ENCODE measurements at regions not wholly inside any gene's neighbourhood (a gene's known extent, or its start where the extent isn't known, plus 50 kb on each side); places are given as distances from the start of the nearest gene placed in this dataset.
"Not testable (repeated sequence)": the region's sequence is repeated elsewhere in the genome, so short reads cannot be mapped to it uniquely, and the experiment has no call there.

DNA sequence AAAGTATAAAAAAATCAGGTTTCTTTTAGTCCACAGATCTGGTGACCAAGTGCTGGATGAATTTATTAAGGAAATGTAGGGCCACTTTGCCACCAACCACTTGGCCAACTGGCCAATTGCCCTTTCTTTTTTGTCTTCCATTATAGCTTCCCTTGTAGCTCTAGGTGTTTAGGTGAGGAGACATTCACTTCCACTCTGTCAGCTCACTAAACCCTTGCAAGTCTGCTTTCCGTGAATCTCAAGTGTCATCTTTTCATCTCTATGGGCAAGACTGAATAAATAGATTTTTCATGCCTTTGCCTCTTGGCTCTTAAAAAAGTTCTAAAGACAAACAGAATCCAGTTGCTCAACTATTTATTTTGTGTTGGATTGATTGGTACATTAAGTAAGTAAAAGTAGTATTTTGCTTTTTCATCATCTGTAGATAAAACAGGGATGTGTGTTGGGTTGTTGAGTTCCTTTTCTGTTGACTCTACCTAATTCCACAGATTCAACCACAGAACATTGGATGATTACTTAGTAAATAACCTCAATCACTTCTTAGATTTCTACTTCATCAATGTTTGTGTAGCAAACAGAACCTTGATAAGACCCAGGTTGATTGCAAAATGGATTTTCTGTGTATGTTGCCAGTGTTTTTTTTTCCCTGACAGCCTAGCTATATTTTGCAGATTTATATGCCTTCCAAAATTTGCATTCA lies 68.1 kb upstream of the GRXCR1 start:
- no peak for DNase-seq (ENCODE audit: low read depth in 3 of 3)

DNA sequence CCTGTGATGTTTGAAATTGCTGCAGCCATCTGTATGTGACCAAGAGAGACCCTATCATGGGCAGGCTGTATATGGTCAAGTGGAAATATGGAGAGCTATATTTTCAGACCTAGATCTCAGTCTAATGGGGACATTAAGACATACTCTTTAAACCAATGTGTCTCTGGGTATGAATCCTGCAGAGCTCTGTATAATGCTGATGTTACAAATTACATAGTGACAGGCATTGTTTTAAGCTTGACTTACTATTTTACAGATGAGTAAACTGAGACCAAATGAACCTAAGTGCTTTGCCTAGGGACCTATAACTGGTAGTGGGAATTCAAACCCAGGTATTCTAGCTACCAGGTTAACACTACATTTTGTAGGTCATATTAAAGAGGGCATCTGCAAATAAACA lies 71.3 kb upstream of the GRXCR1 start:
- no peak for DNase-seq (ENCODE audit: low read depth in 3 of 3)

DNA sequence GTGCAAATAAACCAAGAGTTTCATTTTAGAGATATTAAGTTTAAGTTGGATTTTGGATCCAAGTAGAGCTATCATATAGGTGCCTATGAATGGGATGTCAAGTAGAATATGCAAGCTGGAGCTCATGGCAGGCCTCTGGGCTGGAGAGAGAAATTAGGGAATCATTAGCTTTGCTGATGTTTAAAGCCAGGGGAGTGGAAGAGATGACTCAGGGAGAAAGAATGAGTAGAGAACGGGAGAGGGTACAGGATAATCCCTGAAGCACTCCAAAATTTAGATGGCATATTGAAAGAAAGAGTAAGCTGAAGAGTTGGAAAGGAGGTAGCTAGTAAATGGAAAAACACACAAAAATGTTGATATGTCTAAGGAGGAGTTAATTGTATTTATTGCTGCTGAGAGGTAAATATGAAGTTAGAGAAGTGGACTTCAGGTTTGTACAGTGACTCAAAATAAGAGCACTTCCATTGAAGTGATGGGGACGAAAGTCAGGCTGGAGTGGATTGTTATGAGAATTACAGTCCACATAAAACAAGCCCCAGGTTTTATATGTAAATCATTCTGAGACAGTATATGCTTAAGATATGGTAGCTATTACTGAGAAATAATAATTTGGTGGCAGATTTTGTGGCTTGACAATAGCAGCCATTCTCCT lies 72.5 kb upstream of the GRXCR1 start:
- no peak for DNase-seq (ENCODE audit: low read depth in 3 of 3)

DNA sequence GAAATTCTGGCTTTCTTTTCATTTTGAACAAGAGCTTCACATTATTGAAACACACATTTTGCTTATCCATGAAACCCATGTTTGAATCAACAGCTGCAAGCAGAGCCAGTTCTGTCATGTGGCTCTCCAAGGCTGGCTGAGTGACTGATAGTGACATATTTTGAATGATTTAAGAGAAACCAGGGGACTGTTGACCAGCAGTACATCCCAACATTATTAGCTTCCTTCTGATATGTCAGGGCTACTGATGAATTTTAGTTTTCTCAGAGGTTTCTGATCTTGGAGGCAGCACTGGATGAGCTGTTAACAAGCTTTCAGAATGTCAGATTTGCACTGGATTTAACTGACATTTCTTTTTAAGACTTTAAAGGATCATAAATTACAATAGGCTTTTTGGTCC lies 74.6 kb upstream of the GRXCR1 start:
- DNase-seq (ENCODE audit: low read depth in 3 of 3): no peak

DNA sequence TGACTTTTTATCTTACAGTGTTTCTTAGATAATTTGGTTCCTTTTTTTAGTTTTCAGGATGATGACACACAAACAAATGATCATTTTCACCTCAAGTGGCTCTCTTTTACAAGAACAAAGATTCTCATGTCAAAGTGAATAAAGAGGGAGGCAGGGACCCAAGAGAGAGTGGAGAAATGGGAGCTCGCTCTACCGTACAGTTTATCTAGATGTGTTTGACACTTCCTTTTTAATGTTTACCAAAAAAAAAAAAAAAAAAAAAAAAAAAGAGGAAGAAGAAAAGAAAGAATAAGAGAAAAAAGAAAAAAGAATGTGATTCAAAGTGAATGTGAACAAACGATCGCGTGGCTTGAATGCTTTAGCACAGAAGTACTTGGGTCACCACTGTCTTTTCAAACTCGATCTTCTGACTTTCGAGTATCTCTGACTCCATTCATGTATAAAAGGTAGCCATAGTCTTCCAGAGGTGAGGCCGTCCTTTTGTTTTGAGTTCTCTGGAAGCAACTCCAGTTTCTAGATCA lies 75.6 kb upstream of the GRXCR1 start:
- DNase-seq (ENCODE audit: low read depth in 3 of 3): no peak

DNA sequence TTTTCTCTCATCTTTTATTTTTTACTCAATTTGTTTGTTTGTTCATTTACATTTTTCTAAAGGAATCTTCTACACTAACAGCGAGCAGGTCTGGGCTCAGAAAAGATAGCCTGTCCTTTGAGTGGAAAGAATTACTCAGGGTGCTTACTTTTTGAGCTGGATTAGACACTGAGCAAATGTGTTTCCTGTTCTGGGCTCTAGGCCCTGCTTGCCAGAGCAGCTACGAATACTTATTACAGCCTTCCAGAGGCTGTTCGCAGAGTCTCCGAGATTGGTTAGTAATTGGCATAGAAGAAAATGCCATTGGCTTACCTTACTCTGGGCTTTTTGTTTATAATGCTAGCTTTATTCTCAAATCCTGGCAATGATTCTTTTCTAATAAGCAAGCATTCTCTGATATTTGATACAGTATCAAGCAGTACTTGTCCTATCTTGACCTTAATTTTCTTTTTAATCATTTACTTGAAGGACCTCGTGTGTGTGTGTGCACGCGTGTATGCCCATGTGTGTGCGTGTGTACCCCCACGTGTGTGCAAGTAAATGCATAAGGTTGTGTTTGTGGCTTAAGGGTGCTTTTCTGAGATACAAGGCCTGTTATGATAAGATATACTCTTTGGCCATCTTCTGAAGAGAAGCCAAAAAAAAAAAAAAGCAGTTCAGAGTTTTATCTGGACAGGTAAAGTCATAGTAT lies 76.2 kb upstream of the GRXCR1 start:
- DNase-seq (ENCODE audit: low read depth in 3 of 3): no peak

DNA sequence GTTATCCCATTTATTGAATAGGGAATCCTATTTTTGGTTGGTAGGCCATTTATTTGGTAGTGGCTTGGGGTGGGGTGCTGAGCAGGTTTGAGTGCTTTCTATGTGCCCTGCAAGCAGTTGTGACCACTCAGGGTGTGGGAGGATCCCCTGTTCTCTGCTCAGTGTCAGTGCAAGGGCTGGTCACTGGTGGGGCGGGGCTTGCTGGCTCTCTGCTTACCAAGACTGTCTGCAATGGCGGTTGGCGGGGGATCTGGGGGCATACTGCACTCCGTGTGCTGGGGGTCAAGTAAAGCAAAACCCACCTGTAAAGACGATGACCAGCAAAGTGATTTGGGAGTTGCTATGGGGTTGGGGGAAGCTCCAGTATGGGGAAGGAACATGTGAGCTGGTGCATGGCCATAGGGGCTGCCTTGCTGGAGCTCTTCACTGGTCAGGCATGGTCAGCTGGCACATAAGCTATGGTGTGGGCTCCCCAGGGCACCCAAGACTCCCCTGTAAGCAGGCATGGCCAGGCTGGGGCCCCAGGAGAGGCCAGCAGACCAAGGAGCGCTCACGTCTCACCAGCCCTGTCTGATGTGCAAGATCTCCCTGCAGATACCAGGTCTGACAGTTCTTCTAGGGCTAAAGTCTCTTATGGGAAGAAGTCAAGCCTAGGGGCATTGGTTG lies 83.0 kb upstream of the GRXCR1 start:
- no peak for DNase-seq (ENCODE audit: low read depth in 3 of 3)

DNA sequence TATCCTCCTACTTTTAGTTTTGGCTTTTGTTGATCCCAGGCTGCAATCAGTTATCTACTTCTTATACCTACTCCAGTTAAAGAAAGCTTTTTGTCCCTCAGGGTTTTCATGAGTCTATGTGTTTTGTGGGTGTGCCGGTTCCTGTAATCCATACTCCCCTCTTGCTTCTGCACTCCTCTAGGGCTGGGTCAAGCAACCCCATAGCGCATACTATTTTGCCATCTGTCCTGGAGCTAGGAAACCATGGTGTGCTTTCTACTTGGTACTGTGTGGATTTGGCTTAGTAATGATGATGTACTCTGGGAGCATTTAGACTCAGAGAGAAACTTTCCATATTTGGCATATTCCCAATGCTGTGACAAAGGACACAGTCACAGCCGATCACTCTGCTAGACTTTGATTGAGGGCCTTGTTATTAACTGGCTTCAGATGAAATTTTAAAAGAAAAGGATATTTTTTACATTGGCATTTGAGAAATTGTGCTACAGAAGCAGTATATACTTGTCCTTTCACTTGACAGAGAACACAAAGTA lies 86.1 kb upstream of the GRXCR1 start:
- no peak for DNase-seq (ENCODE audit: low read depth in 3 of 3)

DNA sequence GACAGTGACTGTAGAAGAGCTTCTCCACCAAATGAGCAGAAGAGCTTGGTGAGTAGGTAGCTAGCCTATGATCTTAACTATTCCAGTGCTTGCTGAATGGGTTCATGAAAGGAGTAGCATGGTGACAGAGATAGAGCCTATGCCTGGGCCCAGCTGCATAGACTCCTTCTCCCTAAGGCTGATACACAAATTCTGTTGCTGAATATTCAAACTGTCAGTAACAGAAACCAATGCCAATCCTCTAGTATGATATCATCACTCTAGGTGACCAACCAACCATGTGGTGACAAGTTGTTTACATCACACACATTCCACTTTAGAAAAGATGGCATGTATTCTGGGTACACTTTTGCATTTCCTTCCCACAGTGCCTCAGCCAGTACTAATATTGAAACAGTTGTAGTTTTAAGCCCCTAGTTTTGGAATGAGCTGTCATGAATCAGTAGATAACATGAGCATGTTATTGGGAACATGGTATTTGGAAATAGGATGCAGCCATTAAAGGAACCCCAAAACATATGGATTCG lies 103.4 kb upstream of the GRXCR1 start:
- DNase-seq (ENCODE audit: low read depth in 3 of 3): no peak

DNA sequence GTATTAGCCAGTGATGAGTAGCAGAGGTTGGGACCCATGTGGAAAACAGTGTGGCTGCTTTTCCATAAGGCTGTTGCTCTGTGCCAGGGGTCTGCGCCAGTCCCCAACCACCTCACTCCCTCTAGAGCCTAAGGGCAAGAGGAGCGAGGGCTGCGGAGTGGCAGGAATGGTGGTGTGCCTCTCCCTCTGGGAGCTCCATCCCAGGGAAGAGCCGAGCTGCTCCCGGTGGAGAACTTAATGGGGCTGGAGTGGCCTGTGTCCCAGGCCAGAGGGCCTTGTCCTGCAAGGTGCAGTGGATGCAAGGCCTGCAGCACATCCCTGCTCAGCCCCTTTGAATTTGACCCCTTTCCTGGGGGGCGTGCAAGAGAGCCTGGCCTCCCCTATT lies 105.4 kb upstream of the GRXCR1 start:
- DNase-seq (ENCODE audit: low read depth in 3 of 3): no peak

DNA sequence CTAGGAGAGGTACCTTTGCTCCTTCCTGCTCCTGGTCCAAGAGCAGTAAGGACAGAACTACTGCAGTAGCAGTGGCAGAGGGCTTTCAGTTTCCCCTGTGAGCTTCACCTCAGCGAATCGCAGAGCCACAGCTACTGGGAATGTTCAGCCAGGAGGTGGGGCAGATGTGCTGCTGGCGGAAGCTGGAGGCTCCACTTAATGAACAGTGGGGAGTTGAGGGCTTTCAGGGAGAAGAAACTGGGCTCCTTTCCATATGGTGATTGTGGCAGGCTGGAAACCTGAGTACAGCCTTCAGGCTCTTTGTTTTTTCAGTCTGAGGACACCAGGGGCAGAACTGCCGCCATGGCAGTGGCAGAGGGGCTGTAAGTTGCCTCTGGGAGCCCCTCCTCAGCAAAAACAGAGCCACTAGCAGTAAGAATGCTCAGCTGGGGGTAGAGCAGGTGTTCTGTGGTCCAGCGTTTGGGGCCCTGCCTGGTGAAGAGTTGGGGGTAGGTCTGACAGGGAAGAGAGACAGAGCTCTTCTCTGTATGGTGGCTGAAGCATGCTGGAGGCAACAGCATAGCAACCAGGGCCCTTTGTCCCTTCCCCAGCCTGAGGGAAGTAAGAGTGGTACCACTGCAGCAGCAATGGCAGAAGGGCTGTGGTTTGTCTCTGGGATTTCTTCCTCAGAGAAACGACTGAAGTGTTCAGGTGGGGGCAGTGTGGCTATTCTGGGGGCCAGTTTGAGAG lies 106.0 kb upstream of the GRXCR1 start:
- DNase-seq (ENCODE audit: low read depth in 3 of 3): no peak

DNA sequence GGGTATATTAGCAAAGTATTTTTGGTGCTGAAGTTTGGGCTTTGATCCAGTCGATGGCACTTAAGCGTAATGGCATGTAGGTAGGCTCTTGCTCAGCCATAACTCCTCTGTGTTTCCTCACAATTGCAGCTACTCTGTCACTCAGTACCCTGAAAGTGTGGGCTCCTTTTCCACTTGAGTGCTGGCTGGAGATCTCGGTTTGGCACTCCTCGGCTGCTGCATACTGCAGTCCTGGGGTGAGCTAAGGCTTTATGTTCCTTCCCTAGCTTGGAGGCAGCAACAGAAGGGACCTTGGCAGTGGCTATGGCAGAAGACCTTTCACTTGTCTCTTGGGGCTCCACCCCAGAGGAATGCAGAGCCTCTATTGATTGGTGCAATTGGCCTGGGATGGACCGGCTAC lies 106.7 kb upstream of the GRXCR1 start:
- DNase-seq (ENCODE audit: low read depth in 3 of 3): no peak

DNA sequence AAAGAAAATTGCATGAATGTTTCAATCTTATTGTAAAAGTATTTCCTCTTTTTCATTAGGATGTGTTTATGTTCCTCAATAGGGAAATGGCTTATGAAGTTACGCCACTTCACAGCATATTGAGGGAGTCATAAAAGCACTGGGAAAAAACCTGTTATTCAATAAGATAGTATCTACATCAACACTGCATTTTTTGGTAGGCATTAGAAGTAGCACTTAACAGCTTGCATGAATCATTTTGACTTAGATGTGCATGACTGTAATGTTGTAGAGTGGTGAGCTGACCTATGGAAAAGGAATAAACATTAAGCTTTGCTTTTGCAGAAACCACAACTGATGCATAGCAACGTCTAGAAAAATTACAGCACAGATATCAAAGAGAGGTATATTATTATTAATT lies 111.2 kb upstream of the GRXCR1 start:
- DNase-seq (ENCODE audit: low read depth in 3 of 3): no peak

DNA sequence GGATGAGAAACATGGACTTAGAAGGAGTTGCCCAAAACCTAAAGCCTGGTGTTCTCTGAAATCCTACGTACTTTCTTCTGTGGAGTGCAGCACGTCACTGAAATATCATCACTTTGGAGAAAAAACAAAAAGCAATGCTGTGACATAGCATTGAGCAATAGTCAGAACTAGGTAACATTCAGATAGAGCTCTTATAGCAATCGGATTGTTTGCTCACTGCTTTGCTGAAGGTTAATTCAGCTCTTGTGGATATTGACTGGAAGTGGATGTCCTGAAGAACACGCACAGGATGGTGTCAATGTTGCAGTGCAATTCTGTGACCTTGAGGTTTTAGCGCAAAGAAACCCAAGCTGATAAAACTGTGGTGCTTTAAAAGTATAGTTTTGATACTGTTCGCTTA lies 114.2 kb upstream of the GRXCR1 start:
- no peak for DNase-seq (ENCODE audit: low read depth in 3 of 3)

DNA sequence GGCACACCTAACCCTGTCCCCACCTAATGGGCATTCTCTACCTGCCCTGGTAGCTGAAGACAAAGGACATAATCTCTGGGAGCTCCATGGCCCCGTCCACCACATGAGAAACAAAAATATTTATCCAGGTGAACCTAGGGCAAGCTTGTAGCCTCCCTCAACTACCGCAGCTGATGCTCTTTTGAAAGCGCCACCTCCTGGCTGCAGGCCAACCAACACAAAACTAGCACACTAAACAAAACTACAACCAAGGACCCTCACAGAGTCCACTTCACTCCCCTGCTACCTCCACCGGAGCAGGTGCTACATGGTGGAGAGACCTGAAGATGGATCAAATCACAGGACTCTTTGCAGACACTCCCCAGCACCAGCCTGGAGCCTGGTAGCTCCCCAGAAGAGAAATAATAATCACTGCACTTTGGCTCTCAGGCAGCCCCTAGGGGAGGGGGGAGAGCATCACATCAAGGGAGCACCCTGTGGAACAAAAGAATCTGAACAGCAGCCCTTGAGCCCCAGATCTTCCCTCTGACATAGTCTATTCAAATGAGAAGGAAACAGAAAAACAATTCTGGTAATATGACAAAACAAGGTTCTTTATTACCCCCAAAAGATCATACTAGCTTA lies 111.3 kb upstream of the ATP8A1 start:
- DNase-seq (ENCODE audit: low read depth in 3 of 3): no peak

DNA sequence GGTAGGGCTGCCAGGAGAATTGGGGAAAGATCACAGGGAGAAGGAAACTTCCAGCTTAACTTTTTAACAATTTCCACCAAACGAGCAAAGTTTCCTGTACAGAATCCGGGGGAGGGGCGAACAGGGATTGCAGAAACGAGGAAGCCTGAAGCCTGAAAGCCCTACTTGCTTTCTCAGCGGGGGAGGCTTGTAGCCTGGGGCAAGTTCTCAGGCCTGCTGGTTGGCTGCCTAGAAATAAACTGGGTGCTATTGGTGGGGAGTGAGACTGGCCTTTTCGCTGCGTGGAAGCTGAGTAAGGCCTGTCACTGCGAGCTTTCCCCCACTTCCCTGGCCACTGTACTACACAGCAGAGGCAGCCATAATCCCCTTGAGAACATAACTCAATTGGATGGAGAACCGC lies 110.8 kb upstream of the ATP8A1 start:
- no peak for DNase-seq (ENCODE audit: low read depth in 3 of 3)

DNA sequence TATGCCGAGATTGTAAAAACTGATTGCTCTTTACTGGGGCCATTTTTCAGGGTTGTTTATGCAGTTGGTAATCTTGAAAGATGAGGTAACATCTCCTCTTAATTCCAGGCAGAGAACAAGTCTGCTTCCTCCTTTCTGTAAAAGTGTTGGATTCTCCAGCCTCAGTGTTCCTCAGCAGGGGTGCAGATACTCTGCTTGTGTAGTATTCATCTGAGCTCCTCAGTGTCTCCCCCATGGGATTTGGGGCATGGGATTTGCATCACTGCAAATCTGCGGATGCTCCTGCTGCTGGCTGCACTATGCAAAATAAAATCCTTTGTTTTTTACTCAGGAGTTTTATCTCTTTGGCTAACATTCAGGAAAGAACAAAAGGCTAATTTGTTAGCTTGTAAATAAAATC lies 104.9 kb upstream of the ATP8A1 start:
- DNase-seq (ENCODE audit: low read depth in 3 of 3): no peak

DNA sequence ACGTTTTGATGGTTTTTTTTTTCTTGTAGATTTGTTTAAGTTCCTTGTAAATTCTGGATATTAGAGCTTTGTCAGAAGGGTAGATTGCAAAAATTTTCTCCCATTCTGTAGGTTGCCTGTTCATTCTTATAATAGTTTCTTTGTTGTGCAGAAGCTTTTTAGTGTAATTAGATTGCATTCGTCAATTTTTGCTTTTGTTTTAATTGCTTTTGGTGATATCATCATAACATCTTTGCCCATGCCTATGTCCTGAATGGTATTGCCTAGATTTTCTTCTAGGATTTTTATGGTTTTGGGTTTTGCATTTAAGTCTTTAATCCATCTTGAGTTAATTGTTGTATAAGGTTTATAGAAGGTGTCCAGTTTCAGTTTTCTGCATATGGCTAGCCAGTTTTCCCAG lies 98.1 kb upstream of the ATP8A1 start:
- not testable (repeated sequence) for DNase-seq (ENCODE audit: low read depth in 3 of 3)

DNA sequence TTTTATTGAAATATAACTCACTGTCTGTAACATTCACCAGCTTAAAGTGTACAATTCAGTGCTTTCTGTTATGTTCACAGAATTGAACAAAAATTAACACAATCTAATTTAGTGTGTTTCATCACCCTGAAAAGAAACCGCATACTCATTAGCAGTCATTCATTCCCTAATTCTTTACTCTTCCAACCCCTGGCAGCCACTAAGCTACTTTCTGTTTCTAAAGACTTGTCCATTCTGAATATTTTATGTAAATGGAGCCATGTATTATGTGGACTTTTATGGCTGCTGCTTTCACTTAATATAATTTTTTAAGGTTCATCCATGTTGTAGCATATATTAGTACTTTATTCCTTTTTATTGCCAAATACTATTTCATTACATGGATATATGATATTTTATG lies 94.7 kb upstream of the ATP8A1 start:
- no peak for DNase-seq (ENCODE audit: low read depth in 3 of 3)

DNA sequence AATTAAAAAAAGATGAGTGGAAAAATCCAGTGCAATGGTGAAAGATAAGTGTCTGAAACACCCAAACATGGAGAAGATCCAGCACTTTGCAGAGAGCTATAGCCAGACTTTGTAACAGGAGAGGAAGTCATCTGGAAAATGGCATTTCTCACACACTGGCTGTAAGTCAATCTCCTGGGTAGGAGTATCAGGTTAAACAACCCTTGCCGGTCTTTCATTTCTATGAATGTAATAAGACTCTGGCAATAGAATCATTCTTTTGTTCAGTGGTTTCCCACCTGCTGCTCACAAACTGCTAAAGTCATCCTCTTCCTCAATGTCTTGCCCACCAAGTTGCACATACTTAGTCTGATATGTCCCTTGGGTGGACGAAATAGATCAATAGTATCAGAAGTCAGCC lies 94.0 kb upstream of the ATP8A1 start:
- DNase-seq (ENCODE audit: low read depth in 3 of 3): no peak

DNA sequence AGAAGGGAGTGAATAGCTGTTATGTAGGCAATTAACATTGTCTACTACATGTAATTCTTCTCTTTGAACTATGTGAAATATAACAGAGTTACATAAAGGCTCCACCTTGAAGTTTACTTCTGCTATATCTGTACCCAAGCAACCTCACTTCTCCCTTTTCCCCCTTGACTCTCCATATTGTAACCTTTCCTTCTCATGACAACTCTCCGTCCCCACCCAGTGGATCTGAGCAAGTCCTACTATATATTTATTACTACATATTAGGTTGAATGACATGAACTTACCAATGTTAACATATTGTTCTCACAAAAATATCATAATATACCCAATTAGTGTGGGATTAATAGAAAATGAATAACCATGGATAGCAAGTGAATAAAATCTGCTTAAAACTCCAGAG lies 93.2 kb upstream of the ATP8A1 start:
- DNase-seq (ENCODE audit: low read depth in 3 of 3): peak in 1 of 3 donors; percentile 1

All from stimulated activated CD4-positive, alpha-beta T cell treated with anti-CD3 and anti-CD28 coated beads, TNF-alpha, amount 100 ng/mL, for 48 hours (primary cell).